Hematopoietic multipotent progenitor cell treated with erythropoietin and hydrocortisone succinate and interleukin-3 and kit ligand, for 17 days (in vitro differentiated cells): ENCODE measurements at regions not wholly inside any gene's neighbourhood (a gene's known extent, or its start where the extent isn't known, plus 50 kb on each side); places are given as distances from the start of the nearest gene placed in this dataset.
"Not testable (repeated sequence)": the region's sequence is repeated elsewhere in the genome, so short reads cannot be mapped to it uniquely, and the experiment has no call there.

ENCODE experiments used
- DNase-seq: peaks from one replicate; pipeline ENCODE4 v3.0.0-alpha.2; 2015; ENCODE audit warnings: low spot score

DNA sequence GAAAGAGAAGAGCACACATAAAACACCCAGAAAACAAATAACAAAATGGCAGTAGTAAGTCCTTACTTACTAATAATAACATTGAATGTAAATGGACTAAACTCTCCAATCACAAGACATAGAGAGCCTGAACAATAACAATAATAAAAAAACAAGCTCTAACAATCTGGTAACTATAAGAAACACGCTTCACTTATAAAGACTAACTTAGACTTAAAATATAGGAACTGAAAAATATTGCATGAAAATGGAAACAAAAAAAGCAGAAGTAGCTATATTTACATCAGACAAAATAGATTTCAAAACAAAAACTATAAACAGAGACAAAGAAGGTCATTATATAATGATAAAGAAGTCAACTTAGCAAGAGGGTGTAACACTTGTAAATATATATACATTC lies 83.1 kb upstream of the LYPLAL1 start:
- no peak for DNase-seq

DNA sequence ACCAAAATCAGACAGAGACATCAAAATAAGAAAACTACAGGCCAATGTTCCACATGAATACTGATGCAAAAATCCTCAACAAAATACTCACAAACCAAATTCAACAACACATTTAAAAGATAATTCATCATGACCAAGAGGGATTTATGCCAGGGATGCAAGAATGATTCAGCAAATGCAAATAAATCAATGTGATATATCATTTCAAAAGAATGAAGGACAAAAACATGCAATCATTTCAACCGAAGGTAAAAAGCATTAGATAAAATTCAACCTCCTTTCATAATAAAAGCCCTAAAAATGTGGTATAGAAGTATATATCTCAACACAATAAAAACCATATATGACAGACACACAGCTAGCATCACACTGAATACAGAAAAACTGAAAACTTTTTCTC lies 81.5 kb upstream of the LYPLAL1 start:
- DNase-seq = no peak

DNA sequence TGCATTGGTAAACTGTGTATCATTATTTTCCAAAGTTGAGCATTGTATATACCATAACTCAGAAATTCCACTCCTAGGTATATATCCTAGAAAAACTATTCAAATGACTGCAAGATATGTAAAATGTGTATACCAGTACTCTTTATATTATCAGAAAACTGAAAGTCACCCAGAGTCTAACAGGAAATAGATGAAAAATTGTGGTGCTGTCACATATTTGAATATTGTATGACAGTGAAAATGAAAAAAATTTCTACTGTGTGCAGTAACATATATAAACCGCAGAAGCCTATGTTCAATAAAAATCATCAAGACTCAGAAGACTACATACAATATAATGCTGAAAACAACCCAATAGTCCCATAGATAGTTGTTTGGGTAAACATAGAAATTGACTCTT lies 74.4 kb upstream of the LYPLAL1 start:
- no peak for DNase-seq

DNA sequence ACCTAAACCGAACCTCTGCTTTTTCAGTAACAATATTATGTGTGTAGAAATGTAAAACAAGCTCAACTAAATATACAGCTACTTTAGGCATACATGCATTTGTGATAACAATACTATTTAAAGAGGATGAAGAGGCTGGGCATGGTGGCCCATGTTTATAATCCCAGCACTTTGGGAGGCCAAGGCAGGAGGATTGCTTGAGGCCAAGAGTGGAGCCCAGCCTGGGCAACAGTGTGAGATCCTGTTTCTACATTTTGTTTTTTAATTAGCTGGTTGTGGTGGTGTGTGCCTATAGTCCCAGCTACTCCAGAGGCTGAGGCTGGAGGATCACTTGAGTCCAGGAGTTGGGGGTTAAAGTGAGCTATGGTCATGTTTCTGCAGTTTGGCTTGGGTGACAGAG lies 73.6 kb upstream of the LYPLAL1 start:
- no peak for DNase-seq

DNA sequence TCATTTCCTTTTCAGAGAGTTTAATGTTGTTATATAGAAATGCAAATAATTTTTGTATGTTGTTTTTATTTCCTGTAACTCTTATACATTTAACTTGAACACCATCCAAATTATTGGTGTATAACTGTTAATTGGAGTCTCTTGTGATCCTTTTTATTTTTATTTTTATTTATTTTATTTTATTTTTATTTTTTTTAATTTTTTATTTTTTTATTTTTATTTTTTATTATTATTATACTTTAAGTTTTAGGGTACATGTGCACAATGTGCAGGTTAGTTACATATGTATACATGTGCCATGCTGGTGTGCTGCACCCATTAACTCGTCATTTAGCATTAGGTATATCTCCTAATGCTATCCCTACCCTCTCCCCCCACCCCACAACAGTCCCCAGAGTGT lies 71.2 kb upstream of the LYPLAL1 start:
- not testable (repeated sequence) for DNase-seq

DNA sequence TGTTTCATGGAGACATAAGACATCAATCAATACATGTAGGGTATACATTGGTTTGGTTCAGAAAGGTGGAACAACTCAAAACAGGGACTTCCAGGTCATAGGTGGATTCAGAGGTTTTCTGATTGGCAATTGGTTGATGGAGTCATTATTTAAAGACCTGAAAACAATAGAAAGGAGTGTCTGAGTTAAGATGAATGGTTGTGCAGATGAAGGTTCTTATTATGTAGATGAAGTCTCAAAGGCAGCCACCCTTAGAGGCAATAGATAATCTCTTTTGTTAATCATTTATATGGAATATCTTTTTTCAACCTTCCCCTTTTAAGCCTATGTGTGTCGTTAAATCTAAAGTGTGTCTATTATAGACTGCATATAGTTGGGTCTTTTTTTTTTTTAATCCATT lies 67.8 kb upstream of the LYPLAL1 start:
- DNase-seq = no peak

DNA sequence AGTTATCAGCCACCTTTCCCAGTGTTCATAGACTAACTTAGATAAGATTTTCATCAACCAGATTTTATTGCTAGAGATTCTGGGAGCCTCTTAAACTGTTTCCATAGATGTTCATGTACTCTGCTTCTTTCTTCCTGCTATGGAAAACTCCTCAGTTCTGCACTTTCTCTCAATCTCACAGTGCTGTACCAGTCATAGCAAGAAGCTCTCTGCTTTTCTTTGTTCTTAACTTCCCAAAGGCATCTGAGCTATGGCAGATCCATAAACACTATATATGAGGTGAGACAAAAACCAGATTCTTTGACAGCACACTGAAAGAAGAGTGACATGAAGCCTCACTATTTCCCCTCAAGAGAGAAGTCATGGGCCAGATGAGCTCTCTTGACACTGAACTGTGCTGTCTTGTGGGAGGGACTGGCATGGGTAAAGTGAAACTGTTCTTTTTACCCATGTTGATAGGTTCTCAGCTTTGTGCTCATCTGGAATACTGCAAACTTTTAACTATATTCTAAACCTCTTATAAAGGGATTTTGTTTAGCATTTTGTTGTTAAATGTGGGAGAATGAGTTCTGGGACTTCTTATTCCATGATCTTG lies 64.2 kb upstream of the LYPLAL1 start:
- DNase-seq = no peak

DNA sequence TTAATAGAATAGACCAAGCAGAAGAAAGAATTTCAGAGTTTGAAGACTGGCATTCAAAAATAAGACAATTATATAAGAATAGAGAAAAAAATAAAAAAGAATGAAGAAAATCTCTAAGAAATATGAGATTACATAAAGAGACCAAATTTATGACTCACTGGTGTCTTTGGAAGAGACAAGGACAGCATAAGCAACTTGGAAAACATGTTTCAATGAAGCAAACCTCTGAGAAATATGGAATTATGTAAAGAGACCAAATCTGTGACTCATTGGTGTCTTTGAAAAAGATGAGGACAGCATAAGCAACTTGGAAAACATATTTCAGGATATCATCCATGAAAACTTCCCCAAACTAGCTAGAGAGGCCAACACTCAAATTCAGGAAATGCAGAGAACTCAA lies 60.4 kb upstream of the LYPLAL1 start:
- no peak for DNase-seq

DNA sequence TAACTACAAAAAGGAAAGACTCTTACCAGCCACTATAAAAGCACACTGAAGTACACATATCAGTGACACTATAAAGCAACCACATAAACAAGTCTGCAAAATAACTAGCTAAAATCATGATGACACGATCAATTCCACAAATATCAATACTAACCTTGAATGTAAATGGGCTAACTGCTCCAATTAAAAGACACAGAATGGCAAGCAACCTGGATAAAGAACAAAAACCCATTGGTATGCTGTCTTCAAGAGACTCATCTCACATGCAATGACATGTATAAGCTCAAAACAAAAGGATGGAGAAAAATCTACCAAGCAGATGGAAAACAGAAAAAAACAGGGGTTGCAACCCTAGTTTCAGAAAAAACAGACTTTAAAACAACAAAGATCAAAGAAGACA lies 59.7 kb upstream of the LYPLAL1 start:
- DNase-seq = no peak

DNA sequence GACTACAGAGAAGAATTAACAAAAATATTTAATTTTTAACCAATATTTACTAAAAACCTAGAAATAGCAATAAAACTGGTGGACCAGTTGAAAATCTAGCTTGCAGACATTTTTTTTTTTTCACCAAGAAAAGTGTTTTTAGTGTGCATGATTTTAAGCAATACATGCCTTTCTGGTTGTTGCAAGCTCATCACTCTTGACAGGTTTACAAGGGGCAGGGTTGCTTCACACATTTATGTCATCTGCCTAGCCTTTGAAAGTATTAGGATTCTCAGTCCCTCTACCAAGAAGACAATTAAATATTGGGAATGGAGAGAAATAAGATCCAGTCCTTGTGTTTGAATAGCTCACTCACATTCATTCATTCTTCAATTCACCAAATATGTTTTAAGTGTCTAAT lies 53.8 kb upstream of the LYPLAL1 start:
- no peak for DNase-seq

DNA sequence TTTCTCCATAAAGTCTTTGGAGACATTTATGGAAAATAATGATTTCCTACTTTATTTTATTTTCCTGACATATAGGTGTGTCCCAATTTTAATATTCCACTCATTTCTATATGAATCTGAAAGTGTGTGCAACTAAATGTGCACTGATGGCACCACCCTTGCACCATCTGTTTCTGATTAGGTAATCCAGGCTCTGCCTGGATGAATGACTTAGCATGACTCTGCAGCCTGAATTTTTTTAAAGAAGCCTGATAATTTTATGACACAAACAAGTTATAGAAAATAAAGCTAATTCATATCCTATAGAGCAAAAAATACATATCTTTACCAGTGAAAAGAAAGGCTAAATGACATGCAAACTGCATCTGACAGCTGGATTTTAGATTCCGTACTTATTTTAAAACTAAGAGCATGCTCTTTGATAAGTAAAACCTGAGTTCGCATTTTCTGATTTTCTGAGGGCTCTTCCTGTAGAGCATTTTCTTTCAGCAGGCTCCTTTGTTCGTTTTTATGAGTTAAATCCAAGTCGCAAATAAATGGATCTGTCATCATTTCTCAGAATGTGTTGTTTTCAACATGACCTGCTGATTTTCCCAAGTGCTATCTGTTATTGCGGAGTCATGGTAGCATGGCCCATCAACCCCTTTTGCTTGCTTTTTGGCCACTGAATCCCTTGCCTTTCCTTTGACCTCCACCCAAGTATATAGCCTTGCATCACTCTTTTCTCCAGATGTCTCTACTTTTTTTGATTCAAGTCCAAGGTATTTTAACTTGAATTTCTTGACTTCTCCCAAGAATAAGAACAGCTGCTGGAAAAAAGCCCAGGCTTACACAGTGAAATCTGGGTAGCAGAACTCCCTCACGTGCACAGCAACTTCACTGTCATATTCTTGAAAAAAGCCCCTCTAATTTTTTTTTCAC lies 52.8 kb upstream of the LYPLAL1 start:
- peak; percentile 52 for DNase-seq

DNA sequence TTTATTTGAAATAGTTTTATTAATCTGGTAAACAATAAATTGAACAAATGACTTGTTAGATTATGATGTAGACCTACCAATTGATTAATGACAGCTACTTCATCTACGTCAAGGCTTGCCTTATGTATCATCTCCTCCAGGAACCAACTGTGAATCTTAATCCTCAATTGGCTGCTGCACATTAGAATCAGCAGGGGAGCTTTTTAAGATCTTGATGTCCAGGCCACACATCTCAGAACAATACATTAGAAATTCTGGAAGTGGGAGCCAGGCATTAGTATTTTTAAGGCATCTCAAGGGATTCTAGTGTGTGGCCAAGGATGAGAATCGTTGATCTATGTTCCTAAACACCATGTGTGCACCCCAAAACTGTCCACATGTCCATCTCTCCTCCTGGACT lies 52.0 kb upstream of the LYPLAL1 start:
- no peak for DNase-seq

DNA sequence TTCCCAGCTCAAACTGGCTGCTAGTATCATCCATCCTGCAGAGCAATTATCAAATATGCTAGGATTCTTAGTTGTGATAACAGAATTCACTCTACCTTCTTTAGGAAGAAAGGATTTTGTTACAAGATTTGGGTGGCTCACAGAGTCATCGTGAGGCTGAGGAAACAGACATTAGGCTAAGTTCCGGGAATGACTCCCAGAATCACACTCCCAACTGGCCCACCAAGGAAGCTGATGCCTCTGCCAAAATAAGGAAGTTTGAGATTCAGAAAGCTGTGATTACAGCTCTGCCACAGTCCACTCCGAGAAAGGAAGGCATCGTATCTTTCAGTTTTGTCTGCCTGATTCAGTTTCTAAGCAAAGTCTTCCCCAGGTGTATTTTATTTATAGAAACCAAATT lies 50.6 kb upstream of the LYPLAL1 start:
- no peak for DNase-seq
